ENCODE measurements at regions not wholly inside any gene's neighbourhood (a gene's known extent, or its start where the extent isn't known, plus 50 kb on each side); places are given as distances from the start of the nearest gene placed in this dataset.

DNA sequence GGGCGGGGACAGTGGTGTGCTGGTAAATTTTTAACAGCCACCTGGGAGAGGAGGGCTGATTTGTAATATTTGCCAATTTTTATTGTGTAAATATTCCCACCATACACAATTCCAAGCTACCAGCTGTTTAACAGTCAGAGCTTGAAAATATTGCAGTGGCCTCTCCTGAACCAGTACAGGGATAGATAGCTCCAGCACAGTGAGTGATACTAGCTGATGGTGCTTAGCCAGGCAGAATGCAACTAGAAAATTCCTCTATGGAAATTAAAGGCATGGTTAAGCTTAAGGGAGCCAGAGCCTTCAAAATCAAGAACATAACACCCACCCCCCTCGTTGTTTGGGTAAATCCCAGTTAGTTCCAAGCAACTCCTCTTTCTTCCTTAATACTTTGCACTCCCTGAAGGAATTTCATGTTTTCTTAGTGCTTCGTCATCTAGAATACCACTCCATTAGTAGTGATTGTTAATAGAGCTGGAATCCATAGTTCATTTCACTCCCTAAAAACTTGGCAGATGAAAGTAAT, 96.6 kb downstream of the CYB561 start:
- DNase-seq: no peak

DNA sequence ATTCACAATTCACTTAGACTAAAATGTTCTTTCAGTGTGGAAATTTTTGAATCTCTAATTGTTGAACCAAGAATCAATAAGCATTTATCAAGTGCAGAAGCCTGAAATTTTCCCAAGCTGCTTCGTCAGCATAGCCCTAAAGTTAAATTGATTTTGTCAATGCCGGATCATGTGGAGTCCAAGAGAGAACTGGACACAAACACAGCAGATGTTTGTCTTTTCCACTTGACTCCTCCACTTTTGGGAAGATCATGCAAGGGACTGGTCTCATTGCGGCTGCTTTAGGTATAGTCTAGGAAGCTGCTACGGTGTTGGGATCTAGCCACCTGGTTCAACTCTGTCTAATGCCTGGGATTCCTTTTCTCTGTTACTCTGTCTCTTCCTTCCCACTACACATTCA, 95.7 kb downstream of the CYB561 start:
- DNase-seq: no peak

DNA sequence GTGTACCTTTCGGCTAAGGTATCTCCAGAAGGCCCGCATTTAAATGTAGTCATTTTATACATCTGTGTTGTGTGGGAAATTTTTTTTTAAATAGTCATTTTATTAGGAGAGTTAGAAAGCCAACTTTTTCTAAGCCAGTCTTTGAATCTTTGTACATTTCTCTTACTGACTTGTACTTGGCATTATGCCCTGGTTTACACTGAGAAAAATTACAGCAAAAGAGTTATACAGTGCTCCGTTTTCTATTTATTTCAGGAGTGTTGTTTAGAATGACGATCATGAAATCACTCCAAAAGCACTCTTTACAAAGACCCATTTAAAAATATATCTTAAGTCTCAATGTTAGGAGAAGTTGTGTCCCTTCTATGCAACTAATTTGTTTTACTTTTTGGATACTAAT, 91.8 kb downstream of the CYB561 start:
- DNase-seq: no peak

DNA sequence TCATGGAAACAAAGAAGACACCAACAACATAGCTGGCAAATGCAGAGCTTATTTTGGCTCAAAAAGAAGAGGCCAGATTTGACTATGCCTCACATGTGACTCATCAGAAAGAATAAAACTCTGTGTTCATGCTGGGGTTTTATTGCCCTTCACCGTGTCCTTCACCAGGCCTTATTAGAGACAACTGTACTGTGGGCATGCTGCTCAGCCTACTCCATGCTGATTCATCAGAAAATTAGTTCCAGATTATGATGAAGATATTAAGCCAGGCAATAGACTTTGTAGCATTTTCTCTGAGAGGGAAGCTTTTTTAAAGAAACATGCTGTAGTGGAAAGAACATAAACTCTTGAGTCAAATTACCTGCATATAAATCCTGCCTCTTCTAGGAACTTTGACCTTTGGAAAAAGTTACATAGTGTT, 89.8 kb downstream of the CYB561 start:
- no peak for DNase-seq

DNA sequence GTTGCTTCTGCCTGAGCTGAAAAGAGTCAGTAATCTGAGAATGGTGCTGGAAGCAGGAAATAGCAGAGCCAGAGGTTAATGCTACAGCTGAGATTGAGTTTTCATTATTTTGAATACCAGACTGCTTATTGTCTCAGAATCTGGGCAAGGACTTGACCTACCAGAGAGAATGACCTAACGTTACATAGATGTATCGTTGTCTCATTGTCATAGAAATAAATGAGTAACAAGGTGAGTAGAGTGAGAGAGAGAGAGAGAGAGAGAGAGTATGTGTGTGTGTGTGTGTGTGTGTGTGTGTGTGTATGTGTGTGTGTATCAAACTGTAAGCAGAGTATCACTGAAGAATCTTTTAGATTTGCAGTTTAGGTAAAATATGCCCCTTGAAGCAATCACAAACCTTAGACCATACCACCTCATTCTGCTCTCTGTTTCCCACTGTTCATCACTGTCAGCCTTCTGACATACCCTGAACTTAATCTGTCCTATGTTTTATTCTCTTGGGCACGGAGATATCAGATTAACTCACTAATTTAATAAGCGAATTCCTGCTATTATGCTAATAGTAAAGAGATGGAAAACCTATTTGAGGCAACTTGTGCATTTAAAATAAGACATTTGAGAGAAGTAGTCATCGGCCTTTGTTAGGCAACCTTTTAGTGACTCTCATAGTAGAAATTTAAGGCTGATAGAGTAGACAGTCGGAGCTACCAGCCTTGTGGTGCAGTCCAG, 87.8 kb downstream of the CYB561 start:
- DNase-seq: no peak

DNA sequence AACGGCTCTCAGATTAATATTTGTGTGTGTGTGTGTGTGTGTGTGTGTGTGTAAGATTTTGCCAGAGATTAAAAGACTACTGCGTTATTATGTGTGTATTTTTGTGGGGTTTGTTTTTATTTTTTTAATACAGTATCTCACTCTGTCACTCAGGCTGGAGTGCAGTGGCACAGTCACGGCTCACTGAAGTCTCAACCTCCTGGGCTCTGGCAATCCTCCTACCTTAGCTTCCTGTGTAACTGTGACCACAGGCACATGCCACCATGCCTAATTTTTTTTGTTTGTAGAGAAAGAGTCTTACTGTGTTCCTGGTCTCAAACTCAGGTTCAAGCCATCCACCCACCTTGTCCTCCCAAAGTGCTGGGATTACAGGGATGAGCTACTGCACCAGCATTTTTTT, 87.2 kb downstream of the CYB561 start:
- no peak for DNase-seq

DNA sequence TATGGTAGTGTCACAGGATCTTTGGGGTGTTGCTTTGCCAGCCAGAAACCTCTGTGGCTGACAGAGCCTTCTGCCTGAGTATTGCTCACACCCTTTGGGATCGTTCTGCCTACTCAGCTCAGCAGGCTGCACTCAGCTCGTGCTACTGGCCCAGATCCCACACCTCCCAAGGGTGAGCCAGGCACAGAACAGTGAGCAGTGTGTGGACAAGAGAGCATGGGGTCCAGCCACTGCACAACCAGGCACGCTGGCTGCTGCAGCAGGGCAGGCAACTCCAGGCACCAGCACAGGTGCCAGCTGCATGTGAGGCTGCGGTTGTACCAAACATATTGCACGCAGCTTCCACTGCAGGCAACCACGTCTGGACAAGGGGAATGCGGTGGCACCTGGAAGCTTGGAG, 84.9 kb downstream of the CYB561 start:
- no peak for DNase-seq

DNA sequence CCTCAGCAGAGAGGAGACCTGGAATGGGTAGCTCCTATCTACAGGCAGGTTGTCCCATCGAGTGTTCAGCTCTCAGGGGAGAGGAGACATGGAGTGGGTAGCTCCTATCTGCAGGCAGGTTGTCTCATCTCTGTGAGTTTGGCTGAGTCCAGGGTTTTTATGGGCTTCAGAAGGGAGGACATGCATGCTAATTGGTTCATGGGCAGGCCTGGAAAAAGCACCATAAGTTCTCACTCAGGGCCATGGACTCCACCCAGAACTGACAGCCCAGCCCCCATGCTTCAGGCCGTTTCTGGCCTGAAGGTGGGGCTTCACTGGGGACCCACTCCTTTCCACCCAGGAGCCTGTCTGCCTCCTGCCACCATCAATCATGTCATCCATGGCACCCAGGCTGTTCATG, 84.0 kb downstream of the CYB561 start:
- no peak for DNase-seq

DNA sequence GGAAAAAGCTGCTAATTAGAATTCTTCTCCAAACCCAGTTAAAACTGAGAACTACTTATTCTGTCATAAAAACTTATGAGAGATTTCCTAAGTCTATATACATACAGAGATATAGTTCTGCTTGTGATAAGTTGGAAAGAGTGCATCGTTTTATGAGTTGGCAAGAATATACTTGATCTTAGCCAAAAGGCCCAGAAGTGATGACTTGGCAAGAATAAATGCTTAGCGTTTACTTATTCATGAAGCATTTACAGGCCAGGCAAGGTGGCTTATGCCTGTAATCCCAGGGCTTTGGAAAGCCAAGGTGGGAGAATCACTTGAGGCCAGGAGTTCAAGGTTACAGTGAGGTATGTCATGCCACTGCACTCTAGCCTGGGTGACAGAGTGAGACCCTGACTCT, 81.7 kb downstream of the CYB561 start:
- DNase-seq: no peak

DNA sequence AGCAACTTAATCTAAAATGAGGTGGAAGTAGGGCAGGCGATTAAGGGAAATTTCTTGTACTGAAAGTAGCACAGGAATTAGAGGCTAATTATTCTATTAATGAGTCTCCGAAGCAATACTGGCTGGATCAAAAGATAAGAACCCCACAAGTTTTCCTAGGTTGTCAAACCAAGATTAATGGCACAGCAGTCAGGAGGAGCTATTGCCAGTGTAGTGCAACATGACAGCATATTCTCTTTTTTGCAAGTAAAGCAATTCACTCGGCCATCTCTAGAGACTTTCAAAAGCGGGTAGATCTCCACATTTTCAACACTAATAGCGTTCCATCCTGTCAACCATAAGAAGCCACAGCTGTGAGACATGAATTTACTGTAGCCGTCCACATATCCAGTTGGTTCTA, 81.2 kb downstream of the CYB561 start:
- no peak for DNase-seq

DNA sequence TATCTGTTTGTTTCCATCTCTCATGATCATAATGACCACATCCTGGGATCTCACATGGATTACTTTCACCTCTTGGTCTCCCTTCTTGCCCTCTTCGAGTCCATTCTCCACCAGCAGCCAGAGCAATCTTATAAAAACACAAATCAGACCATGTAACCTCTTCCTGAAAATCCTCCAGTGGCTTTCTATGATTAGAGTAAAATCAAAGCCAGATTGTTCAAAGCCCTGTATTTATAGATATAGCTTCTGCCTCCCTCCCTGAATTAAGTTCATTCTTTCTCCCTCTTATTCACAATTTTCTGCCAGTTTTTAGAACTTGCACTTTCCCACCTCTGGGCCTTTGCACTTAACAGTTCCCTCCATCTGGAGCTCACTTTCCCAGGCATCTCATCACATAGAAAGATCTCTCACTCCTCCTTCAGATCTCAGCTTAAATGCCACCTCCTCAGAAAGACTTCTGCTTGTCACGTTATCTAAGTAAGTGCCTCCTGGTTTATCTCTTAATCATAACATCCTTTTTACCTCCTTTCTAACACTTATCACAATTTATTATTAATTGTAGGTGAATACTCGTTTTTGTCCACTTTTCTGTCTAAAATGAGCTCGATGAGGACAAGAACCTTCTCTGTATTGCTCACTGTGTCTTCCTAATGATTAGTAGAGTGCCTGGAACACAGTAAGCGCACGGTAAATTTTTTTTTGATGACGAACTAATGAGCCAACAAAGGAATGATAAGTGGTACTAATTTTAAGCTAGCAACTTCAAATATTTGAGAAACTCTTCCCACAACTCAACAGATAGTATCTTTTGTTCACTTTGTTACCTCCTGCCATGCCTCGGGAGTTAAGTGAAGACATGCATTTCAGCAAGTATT, 80.5 kb downstream of the CYB561 start:
- no peak for DNase-seq

DNA sequence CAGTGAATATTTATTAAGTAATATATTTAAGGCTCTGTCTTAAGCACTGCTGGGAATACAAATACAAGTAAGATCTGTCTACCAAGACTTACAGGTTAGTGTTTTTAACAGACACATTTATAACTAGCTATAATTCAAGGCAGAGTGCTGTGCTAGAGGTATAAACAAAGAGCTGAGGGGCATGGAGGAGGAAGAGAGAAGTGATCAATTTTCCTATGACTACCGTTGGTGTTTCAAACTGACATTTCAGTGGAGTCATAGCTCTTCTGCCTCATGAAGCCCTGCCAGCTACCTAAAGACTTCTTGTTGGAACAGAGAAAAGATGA, 79.9 kb downstream of the CYB561 start:
- no peak for DNase-seq

DNA sequence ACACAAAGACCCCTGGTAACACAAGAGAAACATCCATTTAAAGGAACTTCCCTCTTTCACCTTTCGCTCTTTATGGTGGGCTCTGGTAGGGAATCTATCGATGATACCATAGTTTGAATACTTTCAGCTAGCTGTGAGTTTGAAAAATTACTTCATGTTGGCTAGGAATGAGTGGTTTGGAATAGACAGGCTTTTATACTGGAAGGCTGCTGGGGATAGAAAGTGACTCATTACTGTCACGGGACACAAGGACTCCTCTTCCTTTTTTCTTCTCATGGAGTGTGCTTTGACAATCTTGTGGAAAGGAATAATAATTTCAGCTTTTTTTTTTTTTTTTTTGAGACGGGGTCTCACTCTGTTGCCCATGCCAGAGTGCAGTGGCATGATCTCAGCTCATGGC, 76.9 kb downstream of the CYB561 start:
- DNase-seq: no peak

DNA sequence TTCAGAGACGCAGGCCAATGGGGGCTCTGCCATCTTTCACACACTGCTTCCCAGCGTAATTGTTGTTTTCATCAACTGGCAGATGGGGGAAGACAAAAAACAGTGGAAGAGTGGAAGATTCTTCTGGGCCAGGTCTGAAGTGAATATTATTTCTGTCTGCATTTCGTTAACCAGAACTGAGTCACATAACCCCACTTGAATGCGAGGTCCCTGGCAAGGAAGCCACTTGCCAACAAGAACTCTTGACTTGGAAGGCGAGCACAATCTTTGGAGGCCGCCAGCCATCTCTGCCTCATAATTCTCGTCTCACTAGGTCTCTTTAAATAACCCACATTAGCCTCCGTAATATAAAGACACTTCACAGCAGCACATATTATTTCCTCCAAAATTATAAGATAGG, 75.4 kb downstream of the CYB561 start:
- no peak for DNase-seq

DNA sequence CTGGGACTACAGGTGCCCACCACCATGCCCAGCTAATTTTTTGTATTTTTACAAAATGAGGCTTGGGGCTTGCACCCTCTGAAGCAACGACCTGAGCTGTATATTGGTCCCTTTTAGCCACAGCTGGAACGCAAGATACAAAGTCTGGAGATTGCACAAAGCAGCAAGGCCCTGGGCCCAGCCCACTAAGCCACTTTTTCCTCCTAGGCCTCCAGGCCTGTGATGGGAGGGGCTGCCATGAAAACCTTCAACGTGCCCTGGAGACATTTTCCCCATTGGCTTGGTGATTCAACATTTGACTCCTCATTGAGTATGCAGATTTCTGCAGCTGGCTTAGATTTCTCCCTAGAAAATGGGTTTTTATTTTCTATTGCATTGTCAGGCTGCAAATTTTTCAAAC, 69.2 kb downstream of the CYB561 start:
- no peak for DNase-seq

DNA sequence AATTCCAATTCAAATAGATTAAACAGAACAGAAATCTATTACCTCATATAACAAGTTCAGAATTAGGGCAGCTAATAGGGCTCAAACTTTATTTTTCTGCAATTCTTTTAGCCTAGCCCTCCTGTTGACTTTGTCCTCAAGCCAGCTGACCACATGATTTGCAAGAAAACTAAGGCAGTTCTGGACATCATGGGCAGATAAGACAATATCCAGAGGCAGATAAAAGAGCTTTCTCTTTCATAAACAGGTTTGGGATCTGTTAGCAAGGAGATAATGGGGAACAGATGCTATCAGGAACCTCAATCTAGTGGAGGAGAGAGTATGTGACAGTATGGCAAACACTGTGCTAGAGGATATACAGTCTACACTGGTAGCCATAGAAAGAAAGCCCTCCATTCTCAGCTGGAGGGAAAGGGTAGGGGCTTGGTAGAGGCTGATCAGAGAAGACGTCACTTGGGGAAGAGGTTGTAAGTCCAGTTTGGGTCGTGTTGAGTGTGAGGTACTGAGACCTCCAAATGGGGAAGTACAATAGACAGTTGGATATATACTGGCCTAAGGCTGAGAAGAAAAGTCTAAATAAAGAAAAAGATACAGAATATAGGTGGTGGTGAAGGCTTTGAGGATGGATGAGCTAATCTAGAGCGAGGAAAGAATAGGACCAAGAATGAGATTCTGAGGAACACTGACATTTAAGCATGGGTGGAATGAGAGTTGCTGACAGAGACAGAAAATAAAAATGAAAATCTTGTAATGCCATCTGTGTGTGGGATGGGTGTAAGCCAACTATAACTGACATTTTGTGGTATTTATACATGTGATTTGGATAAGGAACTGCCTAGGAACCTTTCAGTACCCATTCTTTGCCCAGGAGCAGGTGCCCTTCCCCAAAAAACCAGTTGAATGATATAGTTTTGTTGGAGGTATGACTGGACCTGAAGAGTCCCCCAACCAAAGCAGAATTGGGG, 67.4 kb downstream of the CYB561 start:
- DNase-seq: peak; percentile 84

DNA sequence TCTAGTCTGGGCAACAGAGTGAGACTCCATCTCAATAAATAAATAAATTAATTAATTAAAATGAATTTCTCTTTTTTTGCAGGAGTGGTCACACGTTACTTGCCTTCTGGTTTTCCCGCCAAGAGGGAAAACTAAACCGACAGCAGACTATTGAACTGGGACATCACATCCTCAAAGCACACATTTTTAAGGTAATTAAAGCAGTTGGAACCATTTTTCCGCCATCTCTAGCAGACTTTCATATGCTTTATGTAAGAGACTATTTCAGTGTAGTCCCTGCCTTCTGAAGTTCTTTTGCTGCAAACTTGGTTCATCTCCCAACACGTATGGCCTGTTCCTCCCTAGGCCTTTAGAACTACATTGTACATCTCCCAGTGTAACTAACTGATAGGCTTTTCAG, 66.5 kb downstream of the CYB561 start:
- no peak for DNase-seq

DNA sequence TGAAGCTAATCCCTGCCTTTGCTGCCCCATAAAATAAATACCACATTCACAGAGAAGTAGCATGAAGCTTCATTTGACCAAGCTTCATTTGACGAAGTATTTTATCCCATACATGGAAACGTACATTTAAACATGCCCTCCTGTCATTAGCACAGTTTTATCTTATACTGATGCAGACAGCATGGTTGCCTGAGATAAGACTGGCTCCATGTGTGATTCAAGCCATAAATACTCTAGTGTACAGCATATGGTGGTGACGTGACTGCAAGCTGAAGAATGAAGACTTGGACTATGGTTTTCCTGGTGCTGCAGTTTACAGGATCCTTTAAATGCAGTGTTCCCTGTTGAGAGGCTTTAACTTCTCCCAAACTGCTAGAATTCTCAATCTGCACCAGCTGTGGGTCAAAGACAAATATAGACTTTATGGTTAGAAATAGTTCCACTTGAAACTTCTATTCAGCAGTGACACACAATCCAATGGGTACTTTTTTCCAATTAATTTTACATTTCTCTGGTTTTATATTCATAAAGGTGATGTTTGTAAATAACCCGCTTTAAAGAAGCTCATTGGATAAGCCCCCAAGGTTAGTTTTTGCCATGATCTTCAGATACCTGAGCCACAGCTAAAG, 64.9 kb downstream of the CYB561 start:
- peak; percentile 90 for DNase-seq

DNA sequence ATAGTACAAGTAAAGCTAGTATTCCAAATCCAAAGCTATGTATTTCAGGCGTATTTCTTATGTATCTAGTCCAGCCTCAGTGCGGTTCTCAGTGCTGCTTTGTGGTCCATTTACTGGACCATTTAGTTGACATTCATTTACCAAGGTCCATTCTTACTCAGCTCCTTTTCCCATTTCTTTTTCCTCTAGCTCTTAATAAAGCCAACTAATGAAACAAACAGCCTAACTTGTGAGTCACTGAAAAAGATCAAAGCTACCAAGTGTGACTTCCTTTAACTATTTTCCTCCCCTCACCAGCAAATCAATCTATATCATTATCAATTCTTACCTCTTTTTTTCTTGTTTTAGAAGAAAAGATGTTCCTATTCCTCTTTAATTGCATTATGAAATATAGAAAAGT, 64.0 kb downstream of the CYB561 start:
- DNase-seq: no peak

Measured in OCI-M1 (cell line).